DMS79 (cell line): ENCODE measurements at regions not wholly inside any gene's neighbourhood (a gene's known extent, or its start where the extent isn't known, plus 50 kb on each side); places are given as distances from the start of the nearest gene placed in this dataset.
"Not testable (repeated sequence)": the region's sequence is repeated elsewhere in the genome, so short reads cannot be mapped to it uniquely, and the experiment has no call there.

ENCODE experiments used
- DNase-seq: peaks from one replicate; lab custom pipeline; 2025; lab: John Stamatoyannopoulos, UW

GRCh38 chr4:189613207-189613606 is 327.5 kb upstream of the FRG1 start:
- DNase-seq: no peak

GRCh38 chr4:189615217-189615663 is 325.4 kb upstream of the FRG1 start:
- no peak for DNase-seq

DNA sequence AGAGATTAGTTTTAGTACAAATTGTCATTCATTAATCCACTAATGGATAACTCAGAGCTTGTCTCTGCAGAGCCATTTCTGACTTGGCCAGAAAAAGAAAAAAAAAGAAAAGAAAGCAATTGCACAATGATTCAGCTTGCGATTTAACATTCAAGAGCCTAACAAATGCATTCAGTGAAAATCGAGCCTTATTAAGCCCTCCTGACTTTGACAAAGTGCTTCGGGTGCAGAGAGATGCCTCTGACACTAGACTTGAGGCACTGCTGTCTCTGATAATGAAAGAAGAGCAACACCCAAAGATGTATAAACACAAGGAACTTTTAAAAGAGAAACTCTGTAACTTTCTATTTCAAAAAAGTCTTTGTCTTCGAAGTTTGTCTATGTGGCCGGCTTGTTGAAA is 322.9 kb upstream of the FRG1 start:
- not testable (repeated sequence) for DNase-seq

DNA sequence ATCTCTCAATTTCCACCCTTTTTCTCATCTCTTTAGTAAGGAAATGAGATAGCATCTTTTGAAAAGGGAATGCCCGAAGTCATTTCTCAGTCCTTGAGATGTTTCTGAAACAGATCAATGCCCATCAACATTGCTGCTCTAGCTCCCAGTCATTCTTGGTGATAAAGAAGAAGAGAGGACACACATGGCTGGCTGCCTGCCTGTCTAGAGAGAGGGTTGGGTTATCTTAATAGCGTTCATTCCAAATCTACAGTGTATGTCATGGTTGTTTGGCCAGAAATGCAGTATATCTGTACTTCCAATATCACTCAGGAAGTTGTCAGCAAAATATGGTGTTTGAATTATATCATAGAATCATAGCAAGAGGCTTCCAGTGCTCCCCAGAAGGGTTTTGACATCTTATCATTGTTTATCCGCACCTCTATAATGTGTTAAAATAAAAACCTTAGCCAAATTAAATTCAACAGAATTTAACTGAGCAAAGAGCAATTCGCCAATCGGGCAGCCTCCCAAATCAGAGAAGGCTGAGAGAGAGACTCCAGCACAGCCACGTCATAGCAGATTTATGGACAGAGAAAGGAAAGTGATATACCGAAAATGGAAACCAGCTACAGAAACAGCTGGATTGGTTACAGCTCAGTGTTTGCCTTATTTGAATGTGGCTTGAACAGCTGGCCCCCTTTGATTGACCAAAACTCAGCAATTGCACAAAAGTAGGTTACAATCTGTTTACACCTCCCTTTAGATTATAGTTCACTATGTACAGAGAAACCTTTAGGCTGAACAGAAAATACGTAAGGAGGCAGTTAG is 321.0 kb upstream of the FRG1 start:
- DNase-seq: not testable (repeated sequence)

DNA sequence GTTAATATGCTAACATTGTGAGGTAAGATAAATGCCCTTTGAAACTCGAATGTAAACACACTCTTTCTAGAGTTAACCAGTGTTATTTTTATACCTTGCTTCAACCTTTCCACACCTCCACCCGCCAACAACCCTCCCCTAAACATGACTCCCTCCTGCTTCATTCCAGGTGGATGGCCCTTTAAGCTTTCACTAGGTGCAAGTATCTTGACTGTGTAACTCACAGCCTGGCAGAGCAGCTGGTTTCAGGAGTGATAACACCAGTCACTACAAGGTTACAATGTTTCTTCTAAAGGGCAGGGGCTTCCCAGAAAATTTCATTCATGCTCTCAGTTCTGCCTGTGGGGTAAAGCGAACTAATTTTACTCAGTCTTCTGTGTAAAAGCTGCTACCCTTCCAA is 318.1 kb upstream of the FRG1 start:
- not testable (repeated sequence) for DNase-seq

- DNase-seq: not testable (repeated sequence)
These were observed 313.6 kb upstream of the FRG1 start for GRCh38 chr4:189627041-189627440.

- not testable (repeated sequence) for DNase-seq
These were observed 310.9 kb upstream of the FRG1 start for GRCh38 chr4:189629733-189630132.

- DNase-seq: not testable (repeated sequence)
These were observed 309.6 kb upstream of the FRG1 start for GRCh38 chr4:189630913-189631567.

- not testable (repeated sequence) for DNase-seq
These were observed 309.1 kb upstream of the FRG1 start for GRCh38 chr4:189631568-189631916.

GRCh38 chr4:189650436-189650835 is 290.2 kb upstream of the FRG1 start:
- DNase-seq: not testable (repeated sequence)

DNA sequence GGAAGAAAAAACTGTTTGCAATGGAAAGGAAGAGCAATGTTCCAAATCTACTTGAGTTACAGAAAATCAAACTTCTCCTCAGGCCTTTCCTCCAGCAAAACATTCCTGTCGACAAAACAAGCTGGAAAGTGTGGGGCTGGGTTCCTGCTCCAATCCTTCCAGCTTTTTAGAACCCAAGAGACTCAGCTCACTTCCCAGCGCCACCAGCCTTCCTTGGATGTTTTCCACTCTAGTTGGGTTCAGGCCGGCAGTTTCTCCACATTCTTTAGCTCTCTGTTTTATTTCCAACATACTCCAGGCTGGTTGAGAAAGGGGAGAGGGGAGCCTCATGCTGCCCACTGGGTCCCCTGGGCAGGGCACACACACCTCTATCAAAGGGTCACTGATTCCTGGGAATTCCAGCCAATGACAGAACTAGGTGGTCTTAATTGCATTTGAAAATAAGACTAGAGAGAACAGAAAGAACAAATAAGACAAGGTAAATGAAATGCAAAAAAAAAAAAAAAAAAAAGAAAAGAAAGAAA is 287.5 kb upstream of the FRG1 start:
- DNase-seq: not testable (repeated sequence)

DNA sequence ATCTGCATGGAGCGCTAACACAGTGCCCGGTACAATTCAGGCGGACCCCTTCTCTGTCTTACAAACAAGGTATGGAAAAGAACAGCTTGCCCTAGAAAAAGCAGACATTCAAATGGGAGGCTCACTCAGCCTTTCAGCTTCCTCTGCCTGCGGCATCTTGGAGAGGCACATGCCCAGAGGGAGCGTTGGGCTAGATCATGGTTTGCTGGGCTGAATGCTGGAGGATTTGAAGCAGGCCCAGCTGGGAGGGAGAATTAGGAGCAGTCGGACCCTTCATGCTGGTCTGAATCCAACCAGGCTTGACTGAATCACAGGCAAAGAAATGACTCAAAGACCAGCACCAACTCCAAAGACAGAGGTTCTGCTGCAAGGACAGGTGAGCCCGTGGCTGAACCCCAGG is 286.7 kb upstream of the FRG1 start:
- not testable (repeated sequence) for DNase-seq

- DNase-seq: not testable (repeated sequence)
These were observed 286.3 kb upstream of the FRG1 start for GRCh38 chr4:189654396-189654795.

DNA sequence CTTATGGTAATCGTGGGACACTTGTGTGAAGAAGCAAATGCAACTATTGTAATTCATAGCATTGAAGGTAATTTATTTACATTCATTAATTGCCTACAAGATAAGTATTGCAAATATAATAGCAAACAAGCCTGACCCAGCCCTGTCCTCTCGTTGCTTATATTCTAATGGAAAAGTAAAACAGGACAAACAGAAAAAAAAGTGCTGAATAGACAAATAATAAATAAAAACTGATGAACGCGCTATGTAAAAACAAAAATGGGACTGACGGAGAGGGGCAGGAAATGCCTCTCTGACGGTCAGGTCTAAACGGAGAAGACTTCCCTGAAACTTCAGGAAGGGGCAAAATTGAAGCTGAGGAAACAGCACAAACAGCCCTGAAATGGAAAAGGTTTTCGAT is 284.9 kb upstream of the FRG1 start:
- not testable (repeated sequence) for DNase-seq

- DNase-seq: no peak
These were observed 284.0 kb upstream of the FRG1 start for GRCh38 chr4:189656641-189657040.

GRCh38 chr4:189658259-189658658 is 282.4 kb upstream of the FRG1 start:
- not testable (repeated sequence) for DNase-seq

- not testable (repeated sequence) for DNase-seq
These were observed 281.8 kb upstream of the FRG1 start for GRCh38 chr4:189658831-189659230.

DNA sequence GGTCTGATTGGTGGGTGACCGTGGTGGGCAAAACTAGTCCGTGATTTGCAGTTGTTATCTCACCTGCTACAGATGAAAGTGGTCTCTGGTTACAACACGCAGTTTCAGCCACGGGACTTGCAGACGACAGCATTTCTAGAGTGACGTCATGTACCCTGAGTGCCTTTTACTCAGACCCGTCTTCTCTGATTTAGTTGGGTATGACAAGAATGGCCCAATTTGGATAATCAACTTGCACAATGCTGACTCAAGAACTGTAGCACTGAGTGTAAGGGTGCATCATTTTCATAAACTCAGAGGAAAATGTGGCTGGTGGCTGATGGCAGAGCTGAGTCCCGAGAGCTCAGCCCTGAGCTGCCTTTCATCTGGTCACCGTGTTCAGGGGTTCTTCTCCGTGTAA is 281.4 kb upstream of the FRG1 start:
- no peak for DNase-seq

- DNase-seq: no peak
These were observed 279.8 kb upstream of the FRG1 start for GRCh38 chr4:189660722-189661360.

DNA sequence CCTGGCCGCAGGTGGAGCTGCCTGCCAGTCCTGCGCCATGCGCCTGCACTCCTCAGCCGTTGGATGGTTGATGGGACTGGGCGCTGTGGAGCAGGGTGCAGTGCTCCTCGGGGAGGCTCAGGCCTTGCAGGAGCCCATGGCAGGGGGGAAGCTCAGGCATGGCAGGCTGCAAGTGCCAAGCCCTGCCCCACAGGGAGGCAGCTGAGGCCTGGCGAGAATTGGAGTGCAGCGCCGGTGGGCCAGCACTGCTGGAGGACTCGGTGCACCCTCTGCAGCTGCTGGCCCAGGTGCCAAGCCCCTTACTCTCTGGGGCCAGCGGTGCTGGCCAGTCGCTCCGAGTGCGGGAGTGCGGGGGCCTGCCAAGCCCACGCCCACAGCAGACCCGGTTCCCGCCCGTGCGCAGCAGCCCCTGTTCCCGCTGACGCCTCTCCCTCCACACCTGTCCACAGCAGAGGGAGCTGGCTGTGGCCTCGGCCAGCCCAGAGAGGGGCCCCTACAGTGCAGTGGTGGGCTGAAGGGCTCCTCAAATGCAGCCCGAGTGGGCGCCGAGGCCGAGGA is 275.9 kb upstream of the FRG1 start:
- no peak for DNase-seq

- not testable (repeated sequence) for DNase-seq
These were observed 274.9 kb upstream of the FRG1 start for GRCh38 chr4:189665712-189666305.

DNA sequence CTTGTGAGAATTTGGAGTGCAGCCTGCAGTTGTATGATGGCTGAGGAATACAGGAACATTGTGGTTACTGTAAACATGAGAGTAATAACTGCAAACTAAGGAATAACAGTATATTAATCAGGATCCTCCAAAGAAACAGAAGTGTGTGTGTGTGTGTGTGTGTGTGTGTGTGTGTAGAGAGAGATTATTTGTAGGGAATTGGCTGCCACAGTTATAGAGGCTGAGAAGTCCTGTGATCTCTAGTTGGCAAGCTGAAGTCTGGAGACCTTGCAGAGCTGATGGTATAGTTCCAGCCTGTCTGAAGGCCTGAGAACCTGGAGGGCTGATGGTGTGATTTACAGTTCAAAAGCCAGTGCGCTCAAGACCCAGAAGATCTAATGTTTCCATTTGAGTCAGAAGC is 273.3 kb upstream of the FRG1 start:
- DNase-seq: not testable (repeated sequence)
